Amniotic stem cell (primary cell): ENCODE measurements at regions not wholly inside any gene's neighbourhood (a gene's known extent, or its start where the extent isn't known, plus 50 kb on each side); places are given as distances from the start of the nearest gene placed in this dataset.

ENCODE experiments used
- DNase-seq: peaks from one replicate; lab custom pipeline; 2025; lab: John Stamatoyannopoulos, UW

- DNase-seq, result no peak
Measured at GRCh38 chr6:54718541-54719023, 128.0 kb upstream of the FAM83B start.

DNA sequence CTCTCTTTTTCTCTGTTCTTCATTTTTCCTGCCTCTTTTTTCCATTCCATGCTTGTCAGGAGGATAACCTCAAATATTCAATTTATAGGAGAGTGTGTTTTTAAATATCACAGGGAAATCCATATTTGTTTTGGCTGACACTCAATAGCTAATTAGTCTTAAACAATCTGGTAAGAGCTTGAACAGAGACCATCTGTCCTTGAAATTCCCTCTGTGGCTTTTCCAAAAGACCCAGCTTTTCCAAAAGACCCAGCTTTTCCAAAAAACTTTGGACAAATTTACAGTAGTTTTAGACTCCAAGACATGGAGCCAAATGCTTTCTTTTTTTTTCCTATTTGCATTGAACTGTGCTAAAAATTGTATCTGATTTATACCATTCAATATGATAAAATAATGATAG lies 127.4 kb upstream of the FAM83B start:
- no peak for DNase-seq

DNA sequence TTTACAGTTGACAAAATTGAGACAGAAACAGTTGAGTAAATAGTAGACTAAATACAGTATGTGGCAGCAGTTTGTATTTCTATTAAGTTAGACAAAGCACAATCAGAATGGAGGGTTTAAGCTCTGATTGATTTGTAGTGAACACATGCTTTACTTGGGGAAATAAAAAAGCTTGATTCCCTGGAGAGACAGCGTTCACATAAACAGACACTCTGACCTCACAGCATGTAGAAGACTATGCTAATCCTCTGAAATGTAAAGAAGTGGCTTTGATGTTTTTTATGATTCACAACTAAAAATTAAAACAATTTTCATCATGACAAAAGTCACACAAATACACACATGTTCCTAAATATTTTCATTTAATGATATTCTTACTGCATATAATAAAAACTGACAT lies 126.9 kb upstream of the FAM83B start:
- no peak for DNase-seq

DNA sequence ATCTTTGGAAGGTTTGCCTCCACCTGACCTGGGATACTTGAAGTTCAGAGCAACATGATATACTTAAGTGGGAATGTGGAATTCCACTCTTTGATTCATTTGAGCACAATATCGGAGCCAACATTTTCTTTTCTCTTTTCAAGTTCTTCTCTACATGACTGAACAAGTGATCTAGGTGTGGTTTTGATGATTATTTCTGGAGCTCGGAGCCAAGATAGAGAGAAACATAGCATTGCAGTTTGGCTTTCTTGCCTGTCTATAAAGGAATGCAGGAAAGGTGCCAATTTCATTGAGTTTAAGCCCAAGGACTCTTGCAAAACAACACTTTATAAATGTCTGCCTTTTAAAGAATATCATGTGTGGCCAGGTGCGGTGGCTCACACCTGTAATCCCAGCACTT lies 124.2 kb upstream of the FAM83B start:
- no peak for DNase-seq

GRCh38 chr6:54729716-54730115 lies 116.9 kb upstream of the FAM83B start:
- DNase-seq, result no peak

DNA sequence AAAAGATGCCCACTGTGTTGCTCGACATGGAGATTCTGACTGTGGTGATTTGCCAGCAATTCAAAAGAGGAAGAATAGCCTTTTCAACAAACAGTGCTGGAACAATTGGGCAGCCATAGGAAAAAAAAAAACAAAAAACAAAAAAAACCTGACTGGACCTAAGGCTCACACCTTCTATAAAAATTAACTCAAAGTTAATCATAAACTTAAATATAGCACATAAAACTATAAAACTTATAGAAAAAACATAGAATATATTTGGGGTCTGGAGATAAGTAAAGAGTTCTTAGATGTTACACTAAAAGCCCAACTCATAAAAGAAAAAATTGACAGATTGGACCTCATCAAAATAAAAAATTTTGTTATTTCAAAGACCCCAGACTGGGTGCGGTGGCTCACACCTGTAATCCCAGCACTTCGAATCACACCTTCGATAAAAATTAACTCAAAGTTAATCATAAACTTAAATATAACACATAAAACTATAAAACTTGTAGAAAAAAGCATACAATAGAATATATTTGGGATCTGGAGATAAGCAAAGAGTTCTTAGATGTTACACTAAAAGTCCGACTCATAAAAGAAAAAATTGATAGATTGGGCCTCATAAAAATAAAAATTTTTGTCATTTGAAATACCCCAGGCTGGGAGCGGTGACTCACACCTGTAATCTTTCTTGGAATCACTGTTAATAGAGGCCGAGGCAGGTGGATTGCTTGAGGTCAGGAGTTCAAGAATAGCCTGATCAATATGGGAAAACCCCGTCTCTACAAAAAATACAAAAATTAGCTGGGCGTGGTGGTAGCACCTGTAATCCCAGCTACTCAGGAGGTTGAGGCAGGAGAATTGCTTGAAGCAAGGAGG lies 115.6 kb upstream of the FAM83B start:
- DNase-seq, result no peak

DNA sequence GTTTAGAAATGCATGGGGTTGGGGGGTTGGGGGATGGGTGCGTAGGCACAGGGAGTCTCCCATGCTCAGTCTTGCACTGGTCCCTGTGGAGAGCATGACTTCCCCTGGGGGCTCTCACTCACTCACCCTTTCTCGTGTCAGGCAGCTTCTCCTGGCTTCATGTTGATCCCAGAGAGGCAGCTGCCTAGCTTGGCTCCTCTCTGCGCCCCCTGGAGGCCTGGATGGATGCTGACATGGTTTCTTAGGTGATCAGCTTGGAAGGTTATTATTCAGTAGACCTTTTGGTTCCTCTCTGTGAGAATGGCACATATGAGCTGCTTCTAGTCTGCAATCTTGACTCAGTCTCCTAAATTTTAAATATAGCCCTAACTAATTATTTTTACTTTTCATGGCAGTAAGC lies 109.3 kb upstream of the FAM83B start:
- DNase-seq, result no peak

GRCh38 chr6:54747955-54748354 lies 98.6 kb upstream of the FAM83B start:
- no peak for DNase-seq

- DNase-seq, result no peak
Measured at GRCh38 chr6:54754406-54754805, 92.2 kb upstream of the FAM83B start.

- no peak for DNase-seq
Measured at GRCh38 chr6:54758340-54758739, 88.2 kb upstream of the FAM83B start.

GRCh38 chr6:54768494-54768893 lies 78.1 kb upstream of the FAM83B start:
- DNase-seq, result no peak

- no peak for DNase-seq
Measured at GRCh38 chr6:54770328-54770727, 76.2 kb upstream of the FAM83B start.

- no peak for DNase-seq
Measured at GRCh38 chr6:54771968-54772367, 74.6 kb upstream of the FAM83B start.

DNA sequence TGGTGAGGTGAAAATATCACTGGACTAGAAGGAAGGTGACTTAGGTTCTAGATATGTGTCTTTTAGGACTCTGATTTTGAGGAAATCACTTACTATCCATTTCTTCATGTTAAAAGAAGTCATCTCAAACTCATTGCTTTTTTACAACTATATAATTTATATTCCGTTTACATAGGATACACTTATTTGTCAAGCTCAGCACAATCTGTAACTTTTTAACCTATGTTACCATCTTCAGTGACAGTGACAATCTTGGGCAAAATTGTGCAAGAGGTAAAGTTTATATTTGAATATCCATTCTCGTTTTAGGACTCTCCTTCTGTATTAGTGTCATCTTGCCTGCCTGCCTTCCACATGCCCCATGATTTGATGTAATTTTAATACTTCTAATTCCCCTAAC lies 74.0 kb upstream of the FAM83B start:
- no peak for DNase-seq

- DNase-seq, result no peak
Measured at GRCh38 chr6:54775576-54775975, 71.0 kb upstream of the FAM83B start.

GRCh38 chr6:54776891-54777290 lies 69.7 kb upstream of the FAM83B start:
- DNase-seq, result no peak

- DNase-seq, result no peak
Measured at GRCh38 chr6:54778731-54779130, 67.8 kb upstream of the FAM83B start.

DNA sequence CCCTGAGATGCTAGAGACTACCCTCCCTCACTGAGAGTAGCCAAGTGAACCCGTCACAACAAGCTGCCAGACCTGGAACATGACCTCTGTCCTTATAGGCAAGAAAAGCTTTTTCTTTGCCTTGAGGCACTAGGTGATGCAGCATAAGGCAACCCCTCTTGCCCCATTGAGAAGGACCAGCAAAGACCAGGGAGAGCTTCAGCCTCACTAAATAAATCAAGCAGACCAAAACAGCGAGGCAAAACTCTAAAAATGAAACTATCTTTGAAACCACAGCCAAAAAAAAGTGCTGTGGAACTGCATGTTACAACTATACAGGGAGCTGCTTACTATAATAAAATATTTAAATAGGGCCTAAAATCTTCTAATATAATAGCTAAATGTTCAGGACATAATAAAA lies 62.6 kb upstream of the FAM83B start:
- no peak for DNase-seq

DNA sequence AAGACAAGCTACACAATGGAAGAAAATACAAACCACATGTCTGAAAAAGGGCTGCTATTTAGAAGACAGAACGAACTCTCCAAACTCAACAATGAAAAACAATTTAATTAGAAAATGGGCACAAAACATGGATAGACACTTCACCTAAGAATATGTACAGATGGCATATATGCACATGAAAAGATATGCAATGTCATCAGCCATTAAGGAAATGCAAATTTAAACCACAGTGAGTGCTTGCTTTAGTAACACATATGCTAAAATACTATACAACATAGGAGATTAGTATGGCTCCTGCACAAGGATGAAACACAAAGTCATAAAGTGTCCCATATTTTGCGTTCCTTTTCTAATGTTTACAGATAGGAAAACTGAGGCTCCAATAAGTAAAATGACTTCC lies 60.4 kb upstream of the FAM83B start:
- no peak for DNase-seq

DNA sequence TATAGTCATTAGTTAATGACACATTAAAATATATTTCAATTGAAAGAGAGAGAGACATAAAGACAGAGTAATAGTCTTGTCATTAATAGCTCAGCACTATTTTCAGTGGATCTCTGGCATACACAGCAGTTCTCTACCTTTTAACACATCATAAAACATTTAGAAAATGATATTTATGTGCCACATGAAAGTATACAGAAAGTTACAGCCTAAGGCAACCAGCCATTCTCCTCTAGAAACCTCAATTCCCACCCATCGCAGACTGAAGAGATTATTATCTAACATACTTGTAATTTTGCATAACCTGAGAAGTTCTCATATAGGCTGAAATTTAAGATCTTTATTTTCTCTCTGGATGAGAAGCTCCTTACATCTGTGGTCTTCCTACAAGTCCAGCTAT lies 58.7 kb upstream of the FAM83B start:
- DNase-seq, result no peak
